MM.1S (cell line): ENCODE measurements at regions not wholly inside any gene's neighbourhood (a gene's known extent, or its start where the extent isn't known, plus 50 kb on each side); places are given as distances from the start of the nearest gene placed in this dataset.

Experiments
- CTCF ChIP-seq: fragments of 300-600 bp; sonication (generic); IDR thresholded peaks from 2 replicates; pipeline ENCODE4 v1.5.1; 2016; ENCODE audit warnings: antibody characterized with exemption, low read length, mixed read lengths
- EZH2 ChIP-seq: fragments of 300-600 bp; sonication (generic); optimal IDR thresholded peaks from 2 replicates; pipeline ENCODE3; 2017; ENCODE audit warnings: low read depth, mild to moderate bottlenecking, antibody characterized with exemption, low read length, mixed read lengths

GRCh38 chr5:129384736-129385135 is 75.4 kb upstream of the ADAMTS19 start:
- TF ChIP-seq CTCF (no peak), EZH2 (no peak)
